Activated gamma-delta T cell treated with Interleukin-2 at 50 U/mL for 16 hours (primary cell): ENCODE measurements at regions not wholly inside any gene's neighbourhood (a gene's known extent, or its start where the extent isn't known, plus 50 kb on each side); places are given as distances from the start of the nearest gene placed in this dataset.
"Not testable (repeated sequence)": the region's sequence is repeated elsewhere in the genome, so short reads cannot be mapped to it uniquely, and the experiment has no call there.

Experiments
- DNase-seq: peaks from one replicate; pipeline ENCODE4 v3.0.0-alpha.2; 2020

DNA sequence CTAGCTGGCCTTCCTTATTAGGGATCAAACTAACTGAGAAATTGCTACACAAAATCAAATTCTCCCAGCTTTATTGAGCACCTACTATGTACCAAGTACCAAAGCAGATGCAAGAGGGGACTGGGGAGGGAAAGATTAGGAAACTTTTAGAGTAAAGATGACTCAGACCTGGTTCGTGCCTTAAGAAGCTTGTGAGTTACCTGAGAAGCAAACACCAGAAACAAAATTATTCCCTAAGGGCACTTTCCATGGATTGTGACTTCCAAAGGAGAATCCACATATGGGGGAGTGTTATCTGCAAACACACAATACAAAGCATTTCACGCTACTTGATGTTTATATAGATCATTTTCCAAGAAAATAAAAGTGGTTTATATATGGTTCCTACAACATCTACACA, 326.9 kb upstream of the HNRNPA3 start:
- no peak for DNase-seq

DNA sequence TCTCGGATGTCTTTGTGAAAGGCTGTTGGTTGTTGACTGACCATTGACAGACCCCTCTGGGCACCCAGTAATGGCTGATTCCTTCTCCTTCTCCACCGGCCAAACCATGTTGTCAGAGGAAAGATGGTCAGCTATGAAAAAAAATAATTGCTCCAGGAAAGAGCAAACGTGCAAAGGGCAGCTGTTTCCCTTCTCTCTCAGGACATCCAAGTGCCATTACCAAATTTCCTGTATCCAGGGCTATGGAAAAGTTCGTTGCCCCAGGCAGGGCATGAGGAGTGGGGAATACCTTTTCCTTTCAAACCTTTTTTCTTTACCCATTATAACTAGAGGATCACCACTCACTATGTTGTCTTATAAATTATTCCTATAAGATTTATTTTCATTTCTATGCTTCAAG, 321.5 kb upstream of the HNRNPA3 start:
- no peak for DNase-seq

DNA sequence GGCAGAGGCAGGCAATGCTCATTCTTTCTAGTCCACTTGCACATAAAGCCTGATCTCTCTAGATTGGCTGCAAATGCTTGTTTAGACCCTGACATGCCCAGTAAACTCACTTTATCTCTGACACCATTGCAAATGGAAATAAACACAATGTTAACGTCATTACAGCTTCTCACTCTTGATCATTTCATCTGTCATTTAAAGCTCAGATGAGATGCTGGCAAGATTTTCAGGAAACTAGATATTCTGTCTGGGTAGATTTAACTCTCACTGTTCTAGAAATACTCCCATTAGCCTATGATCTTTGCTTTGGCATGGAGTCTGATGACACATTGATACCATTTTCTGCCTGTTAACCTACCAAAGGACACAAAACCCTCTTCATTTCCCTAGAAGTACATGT, 320.7 kb upstream of the HNRNPA3 start:
- no peak for DNase-seq

DNA sequence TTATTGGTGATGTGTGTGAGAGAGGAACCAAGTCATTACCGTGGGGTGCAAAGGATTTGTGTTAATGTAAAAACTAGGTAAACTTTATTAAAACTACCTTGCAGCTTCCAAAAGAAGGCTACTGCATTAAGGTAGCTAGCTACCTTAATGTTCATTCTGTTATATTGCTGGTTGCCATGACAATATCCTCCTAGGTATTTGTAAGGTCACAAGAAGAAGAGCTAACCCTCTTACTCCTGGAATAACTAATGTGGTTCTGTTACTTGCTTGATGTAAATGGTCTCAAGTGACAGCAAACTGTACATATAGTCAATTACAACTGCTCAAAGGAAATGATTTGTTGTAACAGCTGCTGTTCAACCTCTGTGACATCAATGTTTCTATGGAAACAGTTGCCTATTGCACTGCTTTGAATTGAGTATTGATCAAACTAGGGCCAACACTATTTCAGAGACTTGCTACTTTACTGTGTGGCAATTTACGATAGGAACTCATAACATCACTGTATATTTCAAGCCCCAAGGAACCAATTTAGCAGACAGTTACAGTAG, 319.8 kb upstream of the HNRNPA3 start:
- DNase-seq = no peak

DNA sequence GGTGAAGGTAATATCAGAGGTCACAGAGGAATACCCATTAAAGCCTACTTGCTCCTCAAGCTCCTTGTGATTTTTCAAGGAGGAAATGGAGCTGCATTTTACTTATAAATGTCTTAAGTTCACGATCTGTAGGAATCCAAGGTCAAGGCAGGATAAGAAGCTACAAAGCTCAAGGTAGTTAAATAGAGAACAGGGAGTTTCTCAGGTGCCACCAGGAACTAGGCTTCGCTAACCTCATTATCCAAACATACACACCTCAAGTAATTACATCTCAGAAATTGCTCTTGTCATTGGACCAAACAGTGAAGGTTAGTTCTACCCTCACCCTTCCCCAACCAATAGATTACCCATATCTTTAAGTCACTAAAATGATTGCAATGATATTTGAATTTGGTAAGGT, 317.4 kb upstream of the HNRNPA3 start:
- DNase-seq = no peak

DNA sequence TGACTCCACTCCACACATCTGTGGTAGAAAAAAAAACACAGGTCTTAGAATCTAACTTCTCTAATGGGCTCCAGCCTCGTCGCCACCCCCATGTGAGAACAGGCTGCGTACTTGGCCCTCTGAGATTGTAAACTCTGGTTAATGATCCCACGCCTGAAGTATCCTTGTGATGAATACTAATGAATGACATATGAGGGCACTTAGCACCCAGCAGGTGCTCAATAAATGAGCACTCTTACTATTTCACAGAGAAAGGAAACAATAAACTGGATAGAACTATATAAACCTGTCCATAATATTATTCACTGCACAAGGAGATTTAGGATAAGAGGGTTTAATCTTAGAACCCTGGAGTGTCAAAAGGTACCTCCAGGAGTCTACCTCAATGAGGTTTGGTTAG, 310.1 kb upstream of the HNRNPA3 start:
- no peak for DNase-seq

DNA sequence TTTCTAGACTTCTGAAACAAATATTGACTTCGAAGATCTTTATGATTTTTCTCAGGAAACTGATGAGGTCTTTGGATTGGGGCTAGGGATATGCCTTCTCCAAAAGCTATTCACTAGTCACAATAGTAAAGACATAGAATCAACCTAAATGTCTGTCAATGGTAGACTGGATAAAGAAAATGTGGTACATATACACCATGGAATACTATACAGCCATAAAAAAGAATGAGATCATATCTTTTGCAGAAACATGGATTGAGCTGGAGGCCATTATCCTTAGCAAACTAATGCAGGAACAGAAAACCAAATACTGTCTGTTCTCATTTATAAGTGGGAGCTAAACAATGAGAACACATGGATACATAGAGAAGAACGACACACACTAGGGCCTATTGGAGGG, 308.5 kb upstream of the HNRNPA3 start:
- DNase-seq = not testable (repeated sequence)

DNA sequence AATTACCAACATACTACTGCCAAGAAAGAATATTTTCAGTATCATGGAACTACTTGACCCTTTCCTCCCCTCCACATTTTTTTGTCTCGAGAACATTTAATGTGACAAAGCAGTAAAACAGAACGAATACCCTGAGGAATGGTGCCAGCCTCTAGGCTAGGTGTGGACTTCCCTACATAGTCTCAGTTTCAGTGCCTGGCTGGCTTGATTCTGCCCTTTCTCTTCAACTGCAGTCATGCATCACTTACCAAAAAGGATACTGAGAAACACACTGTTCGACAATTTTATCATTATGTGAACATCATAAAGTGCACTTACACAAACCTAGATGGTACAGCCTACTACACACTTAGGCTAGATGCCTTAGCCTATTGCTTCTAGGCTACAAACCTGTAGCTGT, 305.3 kb upstream of the HNRNPA3 start:
- DNase-seq = no peak

DNA sequence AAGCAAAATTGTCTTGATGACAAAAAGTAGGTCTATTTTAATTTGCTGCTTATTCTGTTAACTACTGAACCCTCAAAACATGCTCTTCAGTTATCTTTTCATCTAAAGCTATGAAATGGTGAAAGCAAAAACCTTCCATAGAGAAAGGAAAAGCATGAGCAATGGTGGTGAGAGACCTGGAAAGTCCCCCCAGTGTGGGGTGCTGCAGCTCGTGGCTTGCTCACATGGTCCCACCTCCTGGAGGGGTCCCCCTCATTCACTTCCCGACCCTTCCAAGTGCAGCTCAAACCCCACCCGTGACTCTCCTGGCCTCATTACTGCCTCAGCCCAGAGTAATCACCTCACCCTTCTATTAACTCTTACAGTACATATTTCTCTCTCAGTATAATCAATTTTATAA, 301.8 kb upstream of the HNRNPA3 start:
- DNase-seq = no peak

DNA sequence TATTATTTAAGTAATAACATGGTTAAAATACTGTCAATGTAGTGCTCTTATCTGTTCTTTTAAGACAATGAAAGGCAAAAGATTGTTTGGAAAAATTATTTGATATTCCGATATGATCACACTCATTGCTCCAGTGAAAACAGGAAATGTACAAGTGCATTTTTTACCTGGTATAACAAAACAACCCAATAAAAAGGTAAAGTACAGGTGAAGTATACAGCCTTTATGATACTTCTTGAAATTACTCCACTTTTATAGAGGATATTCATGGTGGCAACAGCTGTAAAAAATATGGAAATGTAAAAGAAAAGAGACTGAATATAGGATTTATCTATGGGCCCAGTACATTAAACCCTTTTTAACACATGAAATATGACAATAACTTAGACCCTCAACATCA, 298.6 kb upstream of the HNRNPA3 start:
- DNase-seq = no peak

DNA sequence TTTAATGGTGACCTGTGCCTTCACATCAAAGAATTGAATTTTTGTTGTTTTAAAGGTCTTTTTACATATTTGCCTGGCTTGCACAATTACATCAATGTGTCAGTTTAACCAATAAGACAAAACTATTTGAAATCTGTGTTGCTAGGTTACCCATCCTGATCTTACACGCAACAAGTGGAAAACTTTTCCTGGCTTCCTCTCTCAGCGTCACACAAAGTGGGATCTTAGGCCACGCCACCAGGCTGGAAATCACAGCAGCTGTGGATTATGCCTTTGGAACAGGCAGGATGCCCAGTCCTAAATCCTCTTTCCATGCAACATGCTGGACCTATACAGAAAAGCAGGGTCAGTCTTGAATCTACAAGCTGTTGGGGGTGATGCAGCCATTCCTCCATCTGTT, 298.2 kb upstream of the HNRNPA3 start:
- no peak for DNase-seq

DNA sequence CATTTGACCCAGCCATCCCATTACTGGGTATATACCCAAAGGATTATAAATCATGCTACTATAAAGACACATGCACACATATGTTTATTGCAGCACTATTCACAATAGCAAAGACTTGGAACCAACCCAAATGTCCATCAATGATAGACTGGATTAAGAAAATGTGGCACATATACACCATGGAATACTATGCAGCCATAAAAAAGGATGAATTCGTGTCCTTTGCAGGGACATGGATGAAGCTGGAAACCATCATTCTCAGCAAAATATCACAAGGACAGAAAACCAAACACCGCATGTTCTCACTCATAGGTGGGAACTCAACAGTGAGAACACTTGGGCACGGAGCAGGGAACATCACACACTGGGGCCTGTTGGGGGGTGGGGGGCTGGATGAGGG, 290.0 kb upstream of the HNRNPA3 start:
- not testable (repeated sequence) for DNase-seq

DNA sequence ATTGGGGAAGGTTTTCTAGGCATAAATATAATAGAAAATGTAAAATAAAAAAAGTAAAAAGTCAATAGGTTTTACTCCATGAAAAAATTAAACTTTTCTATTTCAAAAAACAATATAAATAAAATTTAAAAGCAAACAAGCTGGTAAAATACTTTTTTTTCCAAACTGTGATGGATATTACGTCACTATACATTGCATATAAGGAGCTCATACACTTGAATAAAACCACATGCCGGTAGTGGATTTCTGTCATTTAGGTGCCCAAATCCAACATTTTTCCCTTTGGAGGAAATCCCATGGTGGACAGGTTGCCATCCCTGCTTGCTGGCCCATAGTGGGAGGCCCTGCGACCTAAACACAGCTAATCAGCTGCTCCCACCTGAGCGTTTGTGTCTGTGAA, 289.4 kb upstream of the HNRNPA3 start:
- no peak for DNase-seq

DNA sequence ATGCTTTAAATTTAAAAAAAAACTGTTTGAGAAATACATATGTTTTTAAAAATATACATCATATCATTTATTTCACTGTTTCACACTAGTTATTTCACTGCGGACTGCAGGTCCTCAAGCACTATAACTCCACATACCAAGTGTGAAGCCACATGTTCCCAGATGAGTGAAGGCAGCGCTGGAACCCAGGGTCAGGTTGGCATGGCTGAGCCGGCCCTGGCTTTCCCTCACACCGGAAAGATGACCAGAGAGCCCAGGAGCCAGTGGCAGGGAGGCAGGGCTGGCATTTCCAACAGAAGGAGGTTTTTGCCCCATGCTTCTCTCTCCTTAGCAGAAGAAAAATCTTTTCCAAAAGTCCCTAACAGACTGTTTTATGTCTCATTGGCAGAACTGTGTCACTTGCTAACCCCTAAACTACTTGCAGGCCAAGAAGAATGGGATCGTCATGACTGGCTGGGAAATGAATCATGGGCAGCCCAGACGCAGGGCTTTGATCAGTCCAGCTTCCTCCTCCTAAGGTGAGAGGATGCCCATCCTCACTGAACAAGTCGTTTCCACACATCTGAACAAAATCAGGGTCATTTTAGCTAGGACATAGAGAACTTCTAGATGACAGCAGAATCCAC, 287.6 kb upstream of the HNRNPA3 start:
- no peak for DNase-seq

DNA sequence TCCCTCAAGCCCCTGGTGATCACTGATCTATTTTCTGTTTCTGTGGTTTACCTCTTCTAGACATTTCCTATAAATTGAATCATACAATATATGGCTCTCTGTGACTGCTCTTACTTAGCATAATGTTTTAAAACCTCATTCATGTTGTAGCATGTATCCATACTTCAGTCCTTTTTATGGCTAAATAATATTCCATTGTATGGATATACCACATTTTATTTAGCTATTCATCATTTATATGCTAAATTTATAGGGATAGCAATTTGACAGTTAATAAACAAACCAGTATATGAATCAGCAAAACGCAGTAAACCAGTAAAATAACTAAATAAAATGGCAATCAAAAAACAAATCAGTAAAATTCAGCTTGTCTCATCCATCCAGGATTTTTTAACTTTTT, 286.1 kb upstream of the HNRNPA3 start:
- DNase-seq = no peak

DNA sequence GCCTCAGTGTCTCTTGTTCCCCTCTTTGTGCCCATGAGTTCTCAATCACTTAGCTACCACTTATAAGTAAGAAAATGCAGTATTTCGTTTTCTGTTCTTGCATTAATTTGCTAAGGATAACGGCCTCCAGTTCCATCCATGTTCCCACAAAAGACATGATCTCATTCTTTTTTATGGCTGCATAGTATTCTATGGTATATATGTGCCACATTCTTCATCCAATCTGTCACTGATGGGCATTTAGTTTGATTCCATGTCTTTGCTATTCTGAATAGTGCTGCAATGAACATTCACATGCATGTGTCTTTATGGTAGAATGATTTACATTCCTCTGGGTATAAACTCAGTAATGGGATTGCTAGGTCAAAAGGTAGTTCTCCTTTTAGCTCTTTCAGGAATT, 283.2 kb upstream of the HNRNPA3 start:
- not testable (repeated sequence) for DNase-seq

DNA sequence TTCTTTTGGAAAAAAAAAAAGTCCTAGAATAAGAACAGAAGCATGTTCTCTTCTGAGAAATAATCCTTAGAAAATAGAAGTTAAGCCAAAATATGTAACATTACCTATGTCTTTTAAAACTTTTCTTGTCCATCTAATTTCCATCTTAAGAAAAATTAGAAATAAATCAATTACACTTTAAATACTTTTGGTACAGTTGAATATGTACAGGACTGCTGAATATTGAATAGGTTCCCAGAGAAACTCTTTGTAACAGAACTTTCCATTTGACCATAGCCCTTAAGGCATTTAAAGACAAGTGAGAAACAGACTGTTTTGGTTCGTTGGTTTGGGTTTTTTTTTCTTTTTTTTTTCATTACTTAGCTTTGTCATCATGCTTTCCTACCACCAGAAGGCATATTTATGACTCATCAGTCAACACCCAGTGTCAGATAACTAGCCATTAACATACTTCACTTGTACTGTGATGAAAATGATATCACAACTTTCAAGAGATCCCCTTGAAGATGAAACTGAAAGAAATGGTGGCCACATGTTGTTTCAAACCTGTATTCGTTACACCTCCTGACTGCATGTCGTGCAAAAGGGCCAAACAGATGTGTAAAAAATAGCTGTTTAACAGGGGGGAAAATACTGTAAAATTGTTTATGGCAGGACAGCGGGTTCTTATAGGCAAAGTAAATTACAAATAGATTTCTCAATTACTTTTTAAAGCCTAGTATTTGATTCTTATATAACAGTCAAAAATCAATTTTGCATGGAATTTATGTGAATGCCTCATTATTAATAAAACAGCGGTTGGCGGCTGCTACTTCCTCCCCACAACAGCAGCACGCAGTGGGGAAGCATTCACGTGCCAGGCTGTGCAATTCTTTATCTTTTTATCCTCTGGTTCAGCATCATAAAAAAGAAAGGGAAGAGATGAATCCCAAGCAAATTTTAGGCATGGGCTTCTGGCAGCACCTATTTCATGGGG, 280.7 kb upstream of the HNRNPA3 start:
- DNase-seq = no peak

DNA sequence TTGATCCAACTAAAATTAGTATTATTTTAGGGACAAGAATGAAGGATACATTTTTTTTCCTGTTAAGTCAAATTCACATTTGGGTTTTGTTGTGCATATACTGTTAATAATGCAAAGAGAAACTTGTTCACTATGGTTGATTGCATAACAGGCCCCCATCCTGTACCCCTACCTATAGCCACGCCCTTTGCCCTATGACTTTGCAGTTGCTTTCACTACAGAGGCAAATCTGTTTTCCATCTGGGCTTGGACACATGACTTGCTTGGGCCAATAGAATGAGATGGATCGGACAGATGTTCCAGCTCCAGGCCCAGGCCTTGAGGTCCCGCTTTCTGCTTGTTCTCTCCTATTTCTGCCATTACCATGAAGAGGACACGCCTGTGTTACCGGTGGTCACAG, 278.5 kb upstream of the HNRNPA3 start:
- DNase-seq = no peak

DNA sequence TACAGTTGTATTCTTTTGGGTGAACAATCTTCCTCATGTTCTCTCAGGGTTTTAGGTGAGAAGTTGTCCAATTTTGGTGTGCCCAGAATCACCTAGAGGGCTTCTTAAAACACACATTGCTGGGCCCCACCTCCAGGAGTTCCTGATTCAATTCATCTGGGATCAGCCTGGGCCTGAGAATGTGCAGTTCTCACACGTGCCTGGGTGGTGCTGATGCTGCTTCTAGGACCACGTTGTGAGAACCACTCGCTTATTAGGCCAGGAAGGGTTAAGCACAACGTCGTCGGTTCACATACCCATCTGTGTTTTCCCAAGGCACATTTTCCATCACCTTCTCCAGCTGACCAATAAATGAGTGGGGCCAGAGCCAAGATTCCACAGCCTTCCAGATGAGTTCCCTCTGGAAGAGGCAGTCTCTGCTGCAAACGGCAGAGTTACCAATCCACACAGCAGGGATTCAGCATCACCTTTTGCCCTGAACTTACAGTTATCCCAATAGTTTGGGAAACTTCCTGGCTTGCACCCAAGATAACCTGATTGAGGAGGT, 277.7 kb upstream of the HNRNPA3 start:
- no peak for DNase-seq

DNA sequence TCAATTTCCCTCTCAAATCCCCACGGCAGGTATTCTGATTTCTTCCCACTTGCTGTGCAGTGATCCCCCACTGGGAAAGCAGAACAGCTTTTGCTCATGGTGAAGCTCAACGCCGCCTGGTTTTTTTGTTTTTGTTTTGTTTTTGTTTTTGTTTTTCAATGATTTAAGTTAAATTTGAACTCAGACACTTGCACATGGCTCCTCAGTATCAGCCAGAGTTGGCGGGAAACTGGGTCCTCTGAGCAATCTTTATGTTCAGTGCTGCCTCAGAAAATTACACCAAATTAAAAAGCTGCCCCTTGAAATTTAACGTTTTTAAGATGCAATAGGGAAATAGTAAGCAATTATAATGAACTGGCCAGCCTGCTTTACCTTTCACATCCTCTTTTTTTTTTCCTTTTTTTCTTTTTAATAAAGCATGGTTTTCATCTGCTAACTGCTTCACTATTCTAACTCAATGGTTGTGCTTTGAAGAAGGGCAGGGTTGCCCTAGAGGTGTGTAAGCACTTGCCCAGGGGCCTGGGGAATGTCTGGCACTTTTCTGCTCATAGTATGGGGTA, 277.0 kb upstream of the HNRNPA3 start:
- DNase-seq = no peak

DNA sequence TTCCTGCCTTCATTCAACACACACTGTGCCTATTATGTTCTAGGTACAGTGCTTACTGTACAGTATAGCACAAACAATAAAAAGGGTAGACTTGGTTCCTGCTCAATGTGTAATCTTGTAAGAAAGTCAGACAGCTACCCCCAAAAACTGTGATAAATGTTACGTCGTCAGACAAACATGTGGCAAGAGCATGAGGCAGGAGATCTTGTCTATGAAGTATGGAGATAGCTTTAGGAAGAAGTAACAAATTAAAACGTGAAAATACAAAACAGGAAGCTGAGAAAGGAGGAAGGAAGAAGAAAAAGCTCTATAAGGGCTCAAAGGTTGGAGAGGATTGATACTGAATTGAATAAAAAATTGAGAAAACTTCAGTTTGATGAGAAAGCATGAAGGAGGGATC, 276.2 kb upstream of the HNRNPA3 start:
- DNase-seq = no peak

DNA sequence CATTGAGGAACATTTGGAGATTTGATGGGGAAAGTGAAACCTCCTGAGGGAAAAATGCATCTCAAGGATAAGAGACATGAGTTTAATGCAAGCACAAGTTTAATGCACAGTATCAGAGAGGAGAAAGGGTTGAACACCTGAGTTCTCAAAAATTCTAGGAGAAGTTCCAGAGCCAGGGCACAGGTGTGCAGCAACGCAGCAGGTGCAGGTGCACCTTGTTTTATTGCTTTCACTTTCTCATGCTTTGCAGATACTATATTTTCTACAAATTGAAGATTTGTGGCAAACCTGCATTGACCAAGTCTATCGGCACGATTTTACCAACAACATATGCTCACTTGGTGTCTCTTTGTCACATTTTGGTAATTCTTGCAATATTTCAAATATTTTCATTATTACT, 267.6 kb upstream of the HNRNPA3 start:
- DNase-seq = no peak

DNA sequence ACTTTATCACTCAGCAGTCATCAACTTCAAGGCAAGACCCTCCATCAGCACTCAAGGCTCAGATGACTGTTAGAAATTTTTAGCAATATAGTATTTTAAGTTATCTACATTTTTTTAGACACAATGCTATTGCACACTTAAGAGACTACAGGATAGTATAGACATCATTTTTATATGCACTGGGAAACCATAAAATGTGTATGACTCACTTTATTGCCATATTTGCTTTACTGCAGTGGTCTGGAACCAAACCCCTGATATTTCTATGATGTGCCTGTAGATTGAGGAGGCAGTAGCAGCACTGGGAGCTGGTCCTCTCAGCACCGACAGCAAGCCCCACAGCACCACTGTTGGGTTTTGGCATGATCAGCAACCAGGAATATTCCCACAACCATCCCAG, 264.8 kb upstream of the HNRNPA3 start:
- DNase-seq = no peak

DNA sequence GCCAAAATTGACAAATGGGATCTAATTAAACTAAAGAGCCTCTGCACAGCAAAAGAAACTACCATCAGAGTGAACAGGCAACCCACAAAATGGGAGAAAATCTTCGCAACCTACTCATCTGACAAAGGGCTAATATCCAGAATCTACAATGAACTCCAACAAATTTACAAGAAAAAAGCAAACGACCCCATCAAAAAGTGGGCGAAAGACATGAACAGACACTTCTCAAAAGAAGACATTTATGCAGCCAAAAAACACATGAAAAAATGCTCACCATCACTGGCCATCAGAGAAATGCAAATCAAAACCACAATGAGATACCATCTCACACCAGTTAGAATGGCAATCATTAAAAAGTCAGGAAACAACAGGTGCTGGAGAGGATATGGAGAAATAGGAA, 261.4 kb upstream of the HNRNPA3 start:
- DNase-seq = not testable (repeated sequence)
